ENCODE measurements at regions not wholly inside any gene's neighbourhood (a gene's known extent, or its start where the extent isn't known, plus 50 kb on each side); places are given as distances from the start of the nearest gene placed in this dataset.

DNA sequence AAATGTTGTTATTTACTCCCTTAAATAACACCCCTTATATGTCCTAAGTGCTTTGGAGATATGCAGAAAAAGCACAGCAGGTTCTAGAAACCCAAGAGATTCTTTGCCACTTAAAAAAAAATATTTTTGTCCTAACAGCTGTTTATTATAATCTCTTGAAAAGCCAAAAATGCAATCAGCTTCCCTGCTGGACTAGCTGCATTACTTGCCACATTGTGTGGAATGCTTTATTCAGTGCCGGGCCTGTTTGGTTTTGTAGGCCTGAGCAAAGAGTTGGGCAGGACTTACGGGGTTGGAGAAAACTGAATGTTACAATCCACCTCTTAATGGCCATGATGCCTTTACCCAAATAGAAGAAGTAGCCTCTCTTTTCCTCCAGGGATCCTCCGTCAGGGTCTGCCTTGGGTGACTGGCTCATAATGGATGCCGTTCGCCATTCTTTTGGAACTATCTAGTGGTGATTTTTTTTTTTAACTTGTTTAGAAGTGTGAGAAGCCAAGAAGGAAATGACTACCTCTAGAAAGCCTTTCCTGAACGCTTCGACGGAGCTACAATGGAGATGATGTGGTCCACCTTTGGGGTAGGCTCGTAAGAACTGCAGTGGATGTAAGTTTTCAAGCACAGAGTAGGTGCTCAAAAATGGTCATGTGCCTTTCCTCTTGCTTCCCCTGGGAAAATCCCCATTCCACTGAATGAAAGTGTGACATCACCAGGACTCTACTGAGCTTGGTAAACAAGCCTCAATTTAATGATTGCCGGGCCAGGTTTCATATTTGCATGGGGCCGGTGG is 241.3 kb upstream of the NCAM1 start:
- TF ChIP-seq, protein P1, sequence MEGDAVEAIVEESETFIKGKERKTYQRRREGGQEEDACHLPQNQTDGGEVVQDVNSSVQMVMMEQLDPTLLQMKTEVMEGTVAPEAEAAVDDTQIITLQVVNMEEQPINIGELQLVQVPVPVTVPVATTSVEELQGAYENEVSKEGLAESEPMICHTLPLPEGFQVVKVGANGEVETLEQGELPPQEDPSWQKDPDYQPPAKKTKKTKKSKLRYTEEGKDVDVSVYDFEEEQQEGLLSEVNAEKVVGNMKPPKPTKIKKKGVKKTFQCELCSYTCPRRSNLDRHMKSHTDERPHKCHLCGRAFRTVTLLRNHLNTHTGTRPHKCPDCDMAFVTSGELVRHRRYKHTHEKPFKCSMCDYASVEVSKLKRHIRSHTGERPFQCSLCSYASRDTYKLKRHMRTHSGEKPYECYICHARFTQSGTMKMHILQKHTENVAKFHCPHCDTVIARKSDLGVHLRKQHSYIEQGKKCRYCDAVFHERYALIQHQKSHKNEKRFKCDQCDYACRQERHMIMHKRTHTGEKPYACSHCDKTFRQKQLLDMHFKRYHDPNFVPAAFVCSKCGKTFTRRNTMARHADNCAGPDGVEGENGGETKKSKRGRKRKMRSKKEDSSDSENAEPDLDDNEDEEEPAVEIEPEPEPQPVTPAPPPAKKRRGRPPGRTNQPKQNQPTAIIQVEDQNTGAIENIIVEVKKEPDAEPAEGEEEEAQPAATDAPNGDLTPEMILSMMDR (conservative IDR thresholded peaks at IDR 0.05) = no peak
- Mint-ChIP-seq H3K27me3 (ENCODE audit: low read depth) (no peaks in the 10 kb centered on the region), H3K36me3 (ENCODE audit: low read depth) (no peaks in the 10 kb centered on the region), H3K9me3 (peaks cover 2% of the 10 kb centered on the region), H3K27ac (ENCODE audit: unreplicated experiment) (no peak overlapping the region), H3K4me3 (no peak overlapping the region), H3K4me1 (peaks cover 4% of the 10 kb centered on the region)
- no peak for DNase-seq (ENCODE audit: low read depth, low spot score)

DNA sequence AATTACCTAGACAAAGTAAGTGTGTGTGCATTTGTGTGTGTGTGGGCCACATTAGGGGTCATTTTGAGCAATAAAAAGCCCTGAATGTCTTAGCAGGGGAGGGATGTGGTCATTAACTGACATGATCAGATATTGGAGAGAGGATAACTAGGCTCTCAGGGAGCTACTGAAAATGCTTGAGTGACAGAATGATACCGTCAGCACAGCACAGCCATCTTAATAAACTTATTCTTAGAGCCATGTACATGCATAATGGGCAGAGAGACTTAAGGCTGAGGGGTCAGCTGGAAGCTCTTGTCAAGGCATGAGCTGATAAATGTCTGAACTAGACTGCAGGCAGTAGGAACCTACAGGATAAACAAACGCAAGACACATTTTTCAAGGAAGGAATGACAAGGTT is 239.1 kb upstream of the NCAM1 start:
- H3K36me3 Mint-ChIP-seq (ENCODE audit: low read depth) = no peaks in the 10 kb centered on the region
- no peak overlapping the region for H3K4me3 Mint-ChIP-seq
- H3K27ac Mint-ChIP-seq (ENCODE audit: unreplicated experiment) = no peak overlapping the region
- no peak for DNase-seq (ENCODE audit: low read depth, low spot score)
- TF ChIP-seq, protein P1 (conservative IDR thresholded peaks at IDR 0.05) = no peak
- H3K9me3 Mint-ChIP-seq = peaks cover 2% of the 10 kb centered on the region
- H3K4me1 Mint-ChIP-seq = peaks cover 4% of the 10 kb centered on the region
- H3K27me3 Mint-ChIP-seq (ENCODE audit: low read depth) = peaks cover 2% of the 10 kb centered on the region

DNA sequence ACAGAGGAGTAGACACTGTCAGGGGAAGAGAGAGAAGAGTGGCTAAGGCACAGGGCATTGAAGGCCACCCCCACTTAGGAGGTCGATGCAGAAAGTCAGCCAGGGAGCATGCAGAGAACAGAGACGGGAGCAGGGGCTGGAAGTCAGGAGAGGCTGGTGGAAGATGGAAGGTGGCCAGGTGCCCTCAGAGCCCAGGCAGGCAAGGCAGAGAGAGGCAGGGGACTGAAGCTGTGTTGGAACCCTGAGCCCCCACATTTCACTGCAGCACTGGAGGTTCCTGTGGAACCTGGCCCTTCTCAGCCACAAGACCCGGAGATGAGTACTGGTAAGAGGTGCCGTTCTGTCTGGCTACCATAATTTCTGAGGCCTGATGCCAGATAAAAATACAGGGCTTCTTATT is 238.3 kb upstream of the NCAM1 start:
- Mint-ChIP-seq H3K27ac (ENCODE audit: unreplicated experiment) (peak overlapping the region; percentile 4), H3K4me1 (peaks cover 4% of the 10 kb centered on the region)

DNA sequence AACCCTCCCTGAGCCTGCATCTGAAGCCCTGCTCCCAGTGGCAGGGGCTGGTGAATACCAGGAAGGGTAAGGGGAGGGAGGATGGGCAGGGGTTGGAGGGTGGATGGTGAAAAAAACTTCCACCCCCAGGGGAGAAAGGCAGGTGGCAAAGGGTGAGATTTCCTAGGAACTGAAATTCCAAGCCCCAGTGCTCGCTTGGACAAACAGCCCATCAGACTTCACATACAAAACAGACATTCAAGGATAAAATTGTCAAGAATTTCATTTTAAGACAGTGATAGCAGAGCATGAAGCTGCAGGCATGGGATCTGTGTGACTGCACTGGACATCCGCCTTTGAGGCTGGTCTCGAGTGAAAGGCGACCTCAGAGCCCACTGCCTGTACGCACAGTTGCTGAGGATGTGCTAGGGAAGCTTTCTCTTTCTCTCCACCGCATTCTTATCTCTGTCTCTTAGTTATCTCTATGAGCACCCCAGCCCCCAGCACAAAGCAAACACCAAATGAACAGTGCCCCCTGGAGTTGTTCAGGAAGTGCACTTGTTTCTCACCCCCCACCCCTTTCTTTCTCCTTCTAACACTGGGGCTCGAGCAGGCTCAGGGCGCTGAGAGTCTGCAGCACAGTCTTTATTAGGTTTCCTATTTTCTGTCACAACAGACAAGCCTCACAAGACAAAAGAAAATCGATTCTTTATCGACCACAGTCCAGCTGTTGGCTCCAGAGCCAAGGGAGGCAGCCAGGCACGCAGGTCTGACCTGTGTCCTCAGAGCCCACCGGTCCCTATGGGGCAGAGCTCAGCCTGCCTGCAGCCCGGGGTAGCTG is 237.3 kb upstream of the NCAM1 start:
- no peak overlapping the region for H3K27ac Mint-ChIP-seq (ENCODE audit: unreplicated experiment)

More for the DNA sequence above, 238.3 kb upstream of the NCAM1 start:
- TF ChIP-seq, protein P1 (conservative IDR thresholded peaks at IDR 0.05) = no peak
- H3K9me3 Mint-ChIP-seq = no peaks in the 10 kb centered on the region
- H3K27me3 Mint-ChIP-seq (ENCODE audit: low read depth) = peaks cover 2% of the 10 kb centered on the region
- H3K4me3 Mint-ChIP-seq = no peak overlapping the region
- no peak for DNase-seq (ENCODE audit: low read depth, low spot score)
- no peaks in the 10 kb centered on the region for H3K36me3 Mint-ChIP-seq (ENCODE audit: low read depth)

DNA sequence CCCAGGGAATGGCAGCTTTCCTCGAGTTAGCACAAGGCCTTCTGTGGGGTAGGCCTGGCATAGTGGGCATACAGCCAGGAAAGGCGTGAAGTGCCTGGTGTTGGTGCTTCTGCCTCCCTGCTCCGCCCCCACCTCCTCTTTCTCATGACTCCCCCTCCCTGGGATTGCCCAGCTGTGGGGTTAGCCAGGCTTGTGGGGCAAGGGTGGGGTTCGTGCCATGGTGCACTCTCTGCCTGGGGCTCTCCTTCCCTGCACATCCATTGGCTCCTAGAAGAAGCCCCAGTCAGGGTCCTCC is 236.8 kb upstream of the NCAM1 start:
- H3K4me3 Mint-ChIP-seq = no peak overlapping the region
- H3K27ac Mint-ChIP-seq (ENCODE audit: unreplicated experiment) = no peak overlapping the region
- H3K9me3 Mint-ChIP-seq = no peaks in the 10 kb centered on the region
- peaks cover 4% of the 10 kb centered on the region for H3K4me1 Mint-ChIP-seq
- DNase-seq (ENCODE audit: low read depth, low spot score) = no peak
- TF ChIP-seq, protein P1 (conservative IDR thresholded peaks at IDR 0.05) = no peak
- H3K27me3 Mint-ChIP-seq (ENCODE audit: low read depth) = peaks cover 5% of the 10 kb centered on the region
- no peaks in the 10 kb centered on the region for H3K36me3 Mint-ChIP-seq (ENCODE audit: low read depth)

More for the DNA sequence above, 237.3 kb upstream of the NCAM1 start:
- no peaks in the 10 kb centered on the region for H3K9me3 Mint-ChIP-seq
- peaks cover 5% of the 10 kb centered on the region for H3K27me3 Mint-ChIP-seq (ENCODE audit: low read depth)
- no peak overlapping the region for H3K4me3 Mint-ChIP-seq
- DNase-seq (ENCODE audit: low read depth, low spot score) = no peak
- peaks cover 4% of the 10 kb centered on the region for H3K4me1 Mint-ChIP-seq
- H3K36me3 Mint-ChIP-seq (ENCODE audit: low read depth) = no peaks in the 10 kb centered on the region
- TF ChIP-seq, protein P1 (conservative IDR thresholded peaks at IDR 0.05) = no peak

Data from neural crest cell (in vitro differentiated cells).